HG03571 (cell line): ENCODE measurements at regions not wholly inside any gene's neighbourhood (a gene's known extent, or its start where the extent isn't known, plus 50 kb on each side); places are given as distances from the start of the nearest gene placed in this dataset.
"Not testable (repeated sequence)": the region's sequence is repeated elsewhere in the genome, so short reads cannot be mapped to it uniquely, and the experiment has no call there.

Experiments
- ATAC-seq: cut with Tn5 transposase; IDR thresholded peaks from one replicate; pipeline ENCODE4 v1.9.1; 2021; ENCODE audit not compliant: unreplicated experiment

GRCh38 chr20:23299673-23300050 is 50.9 kb upstream of the NXT1 start:
- no peak for ATAC-seq

GRCh38 chr20:23298926-23299672 is 51.5 kb upstream of the NXT1 start:
- ATAC-seq: no peak

GRCh38 chr20:23298155-23298554 is 52.4 kb upstream of the NXT1 start:
- ATAC-seq: no peak

- ATAC-seq: no peak
Observed at GRCh38 chr20:23296841-23297701, 53.5 kb upstream of the NXT1 start.

GRCh38 chr20:23295934-23296333 is 54.7 kb upstream of the NXT1 start:
- ATAC-seq: no peak

GRCh38 chr20:23294671-23295070 is 55.9 kb upstream of the NXT1 start:
- no peak for ATAC-seq

- no peak for ATAC-seq
Observed at GRCh38 chr20:23294166-23294565, 56.4 kb upstream of the NXT1 start.

- no peak for ATAC-seq
Observed at GRCh38 chr20:23293689-23294088, 56.9 kb upstream of the NXT1 start.

GRCh38 chr20:23292311-23292710 is 58.3 kb upstream of the NXT1 start:
- not testable (repeated sequence) for ATAC-seq

GRCh38 chr20:23291575-23292240 is 58.9 kb upstream of the NXT1 start:
- no peak for ATAC-seq

- no peak for ATAC-seq
Observed at GRCh38 chr20:23290761-23291574, 59.6 kb upstream of the NXT1 start.

- no peak for ATAC-seq
Observed at GRCh38 chr20:23289724-23290395, 60.7 kb upstream of the NXT1 start.

GRCh38 chr20:23289249-23289648 is 61.3 kb upstream of the NXT1 start:
- no peak for ATAC-seq

- ATAC-seq: no peak
Observed at GRCh38 chr20:23287354-23288190, 63.0 kb upstream of the NXT1 start.

- no peak for ATAC-seq
Observed at GRCh38 chr20:23286346-23286745, 64.2 kb upstream of the NXT1 start.

- no peak for ATAC-seq
Observed at GRCh38 chr20:23285536-23285935, 65.1 kb upstream of the NXT1 start.

- no peak for ATAC-seq
Observed at GRCh38 chr20:23284009-23284408, 66.6 kb upstream of the NXT1 start.

- ATAC-seq: no peak
Observed at GRCh38 chr20:23283096-23283850, 67.3 kb upstream of the NXT1 start.

- no peak for ATAC-seq
Observed at GRCh38 chr20:23282546-23282945, 68.0 kb upstream of the NXT1 start.
